CD4-positive, alpha-beta T cell (primary cell): ENCODE measurements at regions not wholly inside any gene's neighbourhood (a gene's known extent, or its start where the extent isn't known, plus 50 kb on each side); places are given as distances from the start of the nearest gene placed in this dataset.

Source experiments
- ATAC-seq: fragments of 200-7000 bp; cut with Tn5 transposase; one replicate; pipeline ENCODE4 v1.10.0; 2022; ENCODE audit warnings: mild to moderate bottlenecking; ENCODE audit not compliant: poor library complexity
- CTCF ChIA-PET: fragments of 350-600 bp; sonication (Branson Sonifier 250); formaldehyde crosslinking; loops from one replicate; lab custom pipeline; 2021; ENCODE audit warnings: antibody characterized with exemption, inconsistent platforms; lab: Charles Lee
- POLR2A ChIA-PET: fragments of 350-600 bp; sonication (Branson Sonifier 250); formaldehyde crosslinking; loops from one replicate; lab custom pipeline; 2021; ENCODE audit warnings: antibody characterized with exemption, inconsistent platforms; lab: Charles Lee
- DNase-seq, 14 experiments: peaks; one replicate each; pipeline ENCODE4 v3.0.0-alpha.2; 2013 to 2020; ENCODE audit warnings: mixed read lengths in 2 of 14
- H3K27ac ChIP-seq, 2 donors: one replicate each; pipeline versions ENCODE4 v1.5.1 to v1.7.0; 2013; ENCODE audit warnings: low read length in 2 of 2, low read depth in 1 of 2, mild to moderate bottlenecking in 1 of 2
- H3K27me3 ChIP-seq, 2 experiments: 1 replicate in 1 of 2; 2 replicates in 1 of 2; pipeline versions ENCODE4 v1.6.1 to v1.7.0; 2013; ENCODE audit warnings: low read length in 2 of 2, control low read depth in 1 of 2, mild to moderate bottlenecking in 1 of 2, moderate library complexity in 1 of 2; ENCODE audit not compliant: insufficient read depth in 2 of 2, control insufficient read depth in 1 of 2
- H3K36me3 ChIP-seq: one replicate; pipeline ENCODE4 v1.6.1; 2013; ENCODE audit warnings: low read length, control low read depth; ENCODE audit not compliant: insufficient read depth
- H3K4me1 ChIP-seq: one replicate; pipeline ENCODE4 v1.6.1; 2013; ENCODE audit warnings: low read length, control low read depth; ENCODE audit not compliant: insufficient read depth
- H3K4me3 ChIP-seq: one replicate; pipeline ENCODE4 v1.5.1; 2013; ENCODE audit warnings: mild to moderate bottlenecking, low read length, moderate library complexity
- H3K9me3 ChIP-seq, 2 experiments: 1 replicate in 1 of 2; 2 replicates in 1 of 2; pipeline versions ENCODE4 v1.6.1 to v1.7.0; 2013; ENCODE audit warnings: low read length in 2 of 2, mild to moderate bottlenecking in 2 of 2, control low read depth in 1 of 2, moderate library complexity in 1 of 2; ENCODE audit not compliant: control insufficient read depth in 1 of 2, insufficient read depth in 1 of 2
- H3K27ac Mint-ChIP-seq: one replicate; pipeline ENCODE4 v1.8.0; 2020; ENCODE audit warnings: mixed read lengths
- H3K27me3 Mint-ChIP-seq: one replicate; pipeline ENCODE4 v1.8.0; 2021; ENCODE audit warnings: mixed read lengths
- H3K36me3 Mint-ChIP-seq: one replicate; pipeline ENCODE4 v1.8.0; 2021; ENCODE audit warnings: low read depth, mixed read lengths
- H3K4me1 Mint-ChIP-seq: one replicate; pipeline ENCODE4 v1.8.0; 2021; ENCODE audit warnings: low read depth, mixed read lengths
- H3K4me3 Mint-ChIP-seq: one replicate; pipeline ENCODE4 v1.8.0; 2020; ENCODE audit warnings: mild to moderate bottlenecking, mixed read lengths
- H3K9me3 Mint-ChIP-seq: one replicate; pipeline ENCODE4 v1.8.0; 2020; ENCODE audit warnings: mixed read lengths
- CTCF ChIP-seq: fragments of 200-600 bp; IDR thresholded peaks from one replicate; pipeline ENCODE4 v1.8.0; 2022; ENCODE audit warnings: antibody characterized with exemption, mild to moderate bottlenecking
- intact Hi-C, 2 experiments: fragments of 100-400 bp; cut with DNase I in 1 of 2; cut with micrococcal nuclease in 1 of 2; formaldehyde crosslinking; loops; one replicate each; pipeline versions ENCODE4 v1.15.1 to v1.9.0; 2023 to 2025; cut with DNase I, micrococcal nuclease

- POLR2A ChIA-PET = no interaction called here
- Mint-ChIP-seq H3K27me3 (peaks cover 48% of the 10 kb centered on the region), H3K27ac (no peak overlapping the region), H3K9me3 (no peaks in the 10 kb centered on the region), H3K4me3 (no peak overlapping the region), H3K4me1 (no peaks in the 10 kb centered on the region), H3K36me3 (no peaks in the 10 kb centered on the region)
- Histone ChIP-seq H3K27me3 (peaks cover 0 to 11% of the 10 kb centered on the region in 2 experiments), H3K36me3 (no peaks in the 10 kb centered on the region), H3K27ac (no peak overlapping the region), H3K4me3 (no peak overlapping the region), H3K9me3 (no peaks in the 10 kb centered on the region), H3K4me1 (no peaks in the 10 kb centered on the region)
- DNase-seq = no peak
- intact Hi-C loops = no loop called here
- TF ChIP-seq CTCF = no peak
- CTCF ChIA-PET = no interaction called here
- no peak for ATAC-seq
These were observed 94.3 kb upstream of the SERPINE2 start for GRCh38 chr2:224133387-224133786.

GRCh38 chr2:224127871-224128501 is 88.9 kb upstream of the SERPINE2 start:
- peaks cover 0 to 3% of the 10 kb centered on the region in 2 experiments for H3K9me3 ChIP-seq
- Mint-ChIP-seq H3K27ac (no peak overlapping the region), H3K27me3 (peaks cover 37% of the 10 kb centered on the region), H3K4me3 (no peak overlapping the region), H3K36me3 (no peaks in the 10 kb centered on the region), H3K9me3 (peaks cover 3% of the 10 kb centered on the region), H3K4me1 (no peaks in the 10 kb centered on the region)
- H3K4me1 ChIP-seq = no peaks in the 10 kb centered on the region
- H3K27ac ChIP-seq = no peak overlapping the region
- H3K27me3 ChIP-seq = peaks cover 0 to 5% of the 10 kb centered on the region in 2 experiments
- no peaks in the 10 kb centered on the region for H3K36me3 ChIP-seq
- CTCF ChIA-PET = no interaction called here
- no peak for TF ChIP-seq CTCF
- DNase-seq (no peak), ATAC-seq (no peak)
- POLR2A ChIA-PET = no interaction called here
- no peak overlapping the region for H3K4me3 ChIP-seq
- intact Hi-C loops = no loop called here

GRCh38 chr2:224126440-224126839 is 87.4 kb upstream of the SERPINE2 start:
- no peaks in the 10 kb centered on the region for H3K36me3 ChIP-seq
- H3K9me3 Mint-ChIP-seq = peaks cover 4% of the 10 kb centered on the region
- H3K4me3 ChIP-seq = no peak overlapping the region
- H3K36me3 Mint-ChIP-seq = no peaks in the 10 kb centered on the region
- H3K4me3 Mint-ChIP-seq = no peak overlapping the region
- ATAC-seq (no peak), DNase-seq (no peak)
- TF ChIP-seq CTCF = no peak
- H3K4me1 ChIP-seq = no peaks in the 10 kb centered on the region
- intact Hi-C loops = no loop called here
- H3K27ac Mint-ChIP-seq = no peak overlapping the region
- peaks cover 22% of the 10 kb centered on the region for H3K27me3 Mint-ChIP-seq
- no peak overlapping the region for H3K27ac ChIP-seq
- H3K4me1 Mint-ChIP-seq = no peaks in the 10 kb centered on the region
- peaks cover 0 to 3% of the 10 kb centered on the region in 2 experiments for H3K27me3 ChIP-seq
- ChIA-PET POLR2A (no interaction called here), CTCF (no interaction called here)
- H3K9me3 ChIP-seq = peaks cover 0 to 3% of the 10 kb centered on the region in 2 experiments
